Right forelimb (tissue), 1 donor: ENCODE measurements at regions not wholly inside any gene's neighbourhood (a gene's known extent, or its start where the extent isn't known, plus 50 kb on each side); places are given as distances from the start of the nearest gene placed in this dataset.

ENCODE experiments used
- DNase-seq: peaks from one replicate; pipeline ENCODE4 v3.0.0-alpha.2; 2018

GRCh38 chr10:128885573-128886555, 581.2 kb upstream of the MGMT start:
- DNase-seq, result no peak

GRCh38 chr10:128887856-128888255, 579.2 kb upstream of the MGMT start:
- DNase-seq, result no peak

- DNase-seq, result no peak
Observed at GRCh38 chr10:128892005-128892404, 575.0 kb upstream of the MGMT start.

- DNase-seq, result no peak
Observed at GRCh38 chr10:128894641-128895040, 572.4 kb upstream of the MGMT start.

GRCh38 chr10:128895473-128895872, 571.6 kb upstream of the MGMT start:
- DNase-seq, result no peak

GRCh38 chr10:128896116-128896795, 570.8 kb upstream of the MGMT start:
- DNase-seq, result peak; percentile 69

- peak; percentile 59 for DNase-seq
Observed at GRCh38 chr10:128896963-128897362, 570.1 kb upstream of the MGMT start.

- peak; percentile 71 for DNase-seq
Observed at GRCh38 chr10:128897401-128898129, 569.5 kb upstream of the MGMT start.

- DNase-seq, result no peak
Observed at GRCh38 chr10:128898133-128898915, 568.7 kb upstream of the MGMT start.

GRCh38 chr10:128898916-128899195, 568.2 kb upstream of the MGMT start:
- DNase-seq, result no peak

- DNase-seq, result no peak
Observed at GRCh38 chr10:128900456-128900855, 566.6 kb upstream of the MGMT start.

GRCh38 chr10:128901236-128901635, 565.8 kb upstream of the MGMT start:
- DNase-seq, result no peak

- DNase-seq, result no peak
Observed at GRCh38 chr10:128902031-128902710, 564.9 kb upstream of the MGMT start.

- no peak for DNase-seq
Observed at GRCh38 chr10:128907155-128907941, 559.7 kb upstream of the MGMT start.

GRCh38 chr10:128908099-128908498, 558.9 kb upstream of the MGMT start:
- DNase-seq, result no peak

GRCh38 chr10:128908499-128908898, 558.5 kb upstream of the MGMT start:
- no peak for DNase-seq

- no peak for DNase-seq
Observed at GRCh38 chr10:128912568-128913311, 554.3 kb upstream of the MGMT start.

GRCh38 chr10:128914681-128915080, 552.4 kb upstream of the MGMT start:
- DNase-seq, result no peak

- DNase-seq, result peak; percentile 44
Observed at GRCh38 chr10:128915630-128916029, 551.4 kb upstream of the MGMT start.

GRCh38 chr10:128916383-128916782, 550.7 kb upstream of the MGMT start:
- peak; percentile 30 for DNase-seq
